DND-41 (cell line): ENCODE measurements at regions not wholly inside any gene's neighbourhood (a gene's known extent, or its start where the extent isn't known, plus 50 kb on each side); places are given as distances from the start of the nearest gene placed in this dataset.

ENCODE experiments used
- ATAC-seq: fragments of 200-7000 bp; cut with Tn5 transposase; 3 replicates; pipeline ENCODE4 v1.9.1; 2021; ENCODE audit warnings: low read depth; ENCODE audit not compliant: insufficient read depth
- DNase-seq: peaks from one replicate; pipeline ENCODE4 v3.0.0-alpha.2; 2020
- H2AFZ ChIP-seq: 2 replicates; pipeline ENCODE4 v1.6.0; 2012; ENCODE audit warnings: low read depth, low read length
- H3K27ac ChIP-seq: 2 replicates; pipeline ENCODE4 v1.5.1; 2012; ENCODE audit warnings: low read length, inconsistent platforms
- H3K27me3 ChIP-seq: fragments of 200-600 bp; sonication (generic); 2 replicates; pipeline ENCODE4 v1.6.0; 2012; ENCODE audit warnings: low read length, mild to moderate bottlenecking, inconsistent platforms; ENCODE audit not compliant: insufficient read depth, poor library complexity
- H3K36me3 ChIP-seq: 2 replicates; pipeline ENCODE4 v1.5.1; 2012; ENCODE audit warnings: low read length, inconsistent platforms; ENCODE audit not compliant: insufficient read depth
- H3K4me1 ChIP-seq: 2 replicates; pipeline ENCODE4 v1.5.1; 2012; ENCODE audit warnings: mild to moderate bottlenecking, low read length; ENCODE audit not compliant: insufficient read depth
- H3K4me2 ChIP-seq: 2 replicates; pipeline ENCODE4 v1.6.0; 2012; ENCODE audit warnings: mild to moderate bottlenecking, moderate library complexity, low read length, inconsistent platforms; ENCODE audit not compliant: insufficient read depth
- H3K4me3 ChIP-seq, 2 experiments: fragments of 200-600 bp in 1 of 2; shearing (Covaris generic) in 1 of 2; 2 replicates each; pipeline ENCODE4 v1.5.1; 2012 to 2016; ENCODE audit warnings: inconsistent platforms in 2 of 2, low read length in 2 of 2, mild to moderate bottlenecking in 2 of 2, low read depth in 1 of 2, moderate library complexity in 1 of 2
- H3K79me2 ChIP-seq: 2 replicates; pipeline ENCODE4 v1.6.0; 2012; ENCODE audit warnings: low read length, inconsistent platforms; ENCODE audit not compliant: insufficient read depth
- H3K9ac ChIP-seq: 2 replicates; pipeline ENCODE4 v1.6.0; 2012; ENCODE audit warnings: low read depth, mild to moderate bottlenecking, inconsistent platforms, low read length, moderate library complexity
- H3K9me3 ChIP-seq: 2 replicates; pipeline ENCODE4 v1.5.1; 2012; ENCODE audit warnings: low read length, moderate library complexity, mild to moderate bottlenecking, inconsistent platforms; ENCODE audit not compliant: insufficient read depth, severe bottlenecking
- H4K20me1 ChIP-seq: 2 replicates; pipeline ENCODE4 v1.6.0; 2012; ENCODE audit warnings: low read length; ENCODE audit not compliant: insufficient read depth
- EZH2 ChIP-seq: IDR thresholded peaks from 3 replicates; pipeline ENCODE4 v1.6.1; 2012; ENCODE audit warnings: borderline replicate concordance, low read depth, mild to moderate bottlenecking, moderate library complexity, low read length, inconsistent platforms; ENCODE audit not compliant: severe bottlenecking
- TF ChIP-seq, protein P1 (sequence below): IDR thresholded peaks from 2 replicates; pipeline ENCODE4 v1.5.1; 2012; ENCODE audit warnings: borderline replicate concordance, low read length, moderate library complexity, mild to moderate bottlenecking; ENCODE audit not compliant: poor library complexity, severe bottlenecking; ENCODE audit errors: extremely low read depth

DNA sequence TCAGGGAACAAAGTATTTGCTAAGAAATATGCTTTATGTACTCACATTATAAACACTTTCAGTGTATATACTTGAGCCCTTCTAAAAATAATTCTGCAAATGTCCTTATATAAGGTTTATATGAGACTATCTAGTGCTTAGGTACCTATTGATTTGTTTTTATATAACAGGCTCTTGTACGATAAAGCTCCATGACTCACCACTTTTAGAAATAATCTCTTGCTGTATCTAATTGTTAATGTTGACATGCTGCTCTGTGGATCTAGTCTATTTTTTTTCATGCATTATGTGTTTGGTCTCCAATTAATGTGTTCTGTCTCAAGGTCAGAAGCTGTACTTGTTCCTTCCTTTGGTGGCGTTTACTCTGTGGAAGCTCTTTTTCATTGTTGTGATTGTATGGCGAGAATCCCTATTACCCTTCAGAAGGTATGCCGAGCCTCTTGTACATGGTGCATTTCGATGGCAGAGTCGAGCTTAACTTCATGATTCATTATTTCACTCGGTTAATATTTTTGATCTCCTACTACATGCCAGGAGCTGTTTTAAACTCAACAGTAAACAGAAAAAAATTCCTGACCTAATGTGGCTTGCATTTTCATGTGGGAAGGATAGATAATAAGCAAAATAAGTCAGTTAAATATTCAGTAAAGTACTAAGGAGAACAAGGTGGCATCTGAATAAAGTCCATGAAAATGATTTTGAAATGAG lies 361.6 kb downstream of the COG6 start:
- DNase-seq (no peak), ATAC-seq (no peak)
- no peak overlapping the region for H3K4me3 ChIP-seq
- no peaks in the 10 kb centered on the region for H3K79me2 ChIP-seq
- no peak overlapping the region for H2AFZ ChIP-seq
- H3K27me3 ChIP-seq: peaks cover 2% of the 10 kb centered on the region
- no peak overlapping the region for H3K27ac ChIP-seq
- TF ChIP-seq, protein P1, sequence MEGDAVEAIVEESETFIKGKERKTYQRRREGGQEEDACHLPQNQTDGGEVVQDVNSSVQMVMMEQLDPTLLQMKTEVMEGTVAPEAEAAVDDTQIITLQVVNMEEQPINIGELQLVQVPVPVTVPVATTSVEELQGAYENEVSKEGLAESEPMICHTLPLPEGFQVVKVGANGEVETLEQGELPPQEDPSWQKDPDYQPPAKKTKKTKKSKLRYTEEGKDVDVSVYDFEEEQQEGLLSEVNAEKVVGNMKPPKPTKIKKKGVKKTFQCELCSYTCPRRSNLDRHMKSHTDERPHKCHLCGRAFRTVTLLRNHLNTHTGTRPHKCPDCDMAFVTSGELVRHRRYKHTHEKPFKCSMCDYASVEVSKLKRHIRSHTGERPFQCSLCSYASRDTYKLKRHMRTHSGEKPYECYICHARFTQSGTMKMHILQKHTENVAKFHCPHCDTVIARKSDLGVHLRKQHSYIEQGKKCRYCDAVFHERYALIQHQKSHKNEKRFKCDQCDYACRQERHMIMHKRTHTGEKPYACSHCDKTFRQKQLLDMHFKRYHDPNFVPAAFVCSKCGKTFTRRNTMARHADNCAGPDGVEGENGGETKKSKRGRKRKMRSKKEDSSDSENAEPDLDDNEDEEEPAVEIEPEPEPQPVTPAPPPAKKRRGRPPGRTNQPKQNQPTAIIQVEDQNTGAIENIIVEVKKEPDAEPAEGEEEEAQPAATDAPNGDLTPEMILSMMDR: no peak
- no peak for TF ChIP-seq EZH2
- H3K9ac ChIP-seq: no peak overlapping the region
- no peak overlapping the region for H3K4me2 ChIP-seq
- no peaks in the 10 kb centered on the region for H3K36me3 ChIP-seq
- H3K9me3 ChIP-seq: no peaks in the 10 kb centered on the region
- no peaks in the 10 kb centered on the region for H3K4me1 ChIP-seq
- no peaks in the 10 kb centered on the region for H4K20me1 ChIP-seq

DNA sequence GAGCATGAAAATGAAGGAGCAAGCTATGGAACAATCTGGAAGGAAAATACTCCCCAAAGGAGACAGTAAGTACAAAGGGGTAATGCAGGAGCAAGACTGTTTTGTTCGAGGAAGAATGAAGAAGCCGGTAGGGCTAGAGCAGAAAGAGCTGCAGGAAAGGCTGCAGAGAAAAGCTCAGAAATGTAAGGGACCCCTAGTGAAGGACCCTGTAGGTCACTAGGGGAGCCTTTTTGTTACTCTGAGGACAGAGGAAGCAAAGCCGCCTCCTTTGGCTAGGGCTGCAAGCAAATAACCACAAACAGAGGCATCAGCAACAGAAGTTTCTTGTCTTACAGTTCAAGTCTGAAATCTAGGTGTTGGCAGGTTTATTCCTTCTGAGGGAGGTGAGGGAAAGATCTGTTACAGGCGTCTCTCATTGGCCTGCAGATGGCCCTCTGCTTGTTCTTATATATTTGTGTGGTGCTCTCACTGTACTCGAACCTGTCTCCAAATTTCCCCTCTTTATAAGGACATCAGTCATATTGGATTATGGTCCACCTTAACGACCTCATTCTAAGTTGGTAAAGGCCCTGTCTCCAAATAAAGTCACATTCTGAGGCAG lies 362.3 kb downstream of the COG6 start:
- Histone ChIP-seq H3K4me1 (no peaks in the 10 kb centered on the region), H3K36me3 (no peaks in the 10 kb centered on the region), H3K4me3 (no peak overlapping the region), H3K27me3 (peaks cover 2% of the 10 kb centered on the region), H3K9me3 (no peaks in the 10 kb centered on the region), H3K27ac (no peak overlapping the region), H3K9ac (no peak overlapping the region), H2AFZ (no peak overlapping the region), H3K79me2 (no peaks in the 10 kb centered on the region), H4K20me1 (no peaks in the 10 kb centered on the region), H3K4me2 (no peak overlapping the region)
- TF ChIP-seq, protein P1: no peak
- no peak for TF ChIP-seq EZH2
- DNase-seq: no peak
- ATAC-seq: no peak

DNA sequence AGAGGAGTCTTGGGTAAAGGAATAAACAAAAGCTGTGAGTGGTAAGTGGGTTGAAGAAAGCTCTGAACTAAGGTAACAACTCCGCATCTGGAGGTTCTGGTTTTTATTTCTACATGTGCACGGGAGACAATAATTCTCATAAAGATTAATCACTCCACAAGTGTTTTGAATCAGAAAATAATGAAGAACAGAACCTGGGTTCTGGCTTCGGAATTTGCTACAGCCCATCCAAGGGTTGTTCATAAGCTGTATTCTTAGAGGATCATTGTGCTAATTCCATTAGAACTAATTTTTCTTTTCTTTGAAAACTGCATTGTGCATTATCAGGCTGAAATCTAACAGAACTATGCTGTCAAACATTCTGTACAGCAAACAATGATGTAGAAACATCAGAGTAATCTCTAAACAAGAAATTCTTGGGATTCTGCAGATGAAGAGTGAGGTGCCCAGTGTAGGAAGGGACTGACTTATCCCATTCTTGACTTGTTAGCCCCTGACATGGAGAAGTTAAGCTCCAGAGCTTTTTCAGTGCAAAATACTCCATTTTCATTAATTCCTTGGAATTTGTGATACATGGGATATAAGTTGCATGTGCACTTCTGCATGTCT lies 368.2 kb downstream of the COG6 start:
- ATAC-seq (no peak), DNase-seq (no peak)
- Histone ChIP-seq H3K9me3 (no peaks in the 10 kb centered on the region), H3K4me1 (no peaks in the 10 kb centered on the region), H3K79me2 (no peaks in the 10 kb centered on the region), H4K20me1 (no peaks in the 10 kb centered on the region), H3K4me3 (no peak overlapping the region), H3K4me2 (no peak overlapping the region), H2AFZ (no peak overlapping the region), H3K27me3 (peaks cover 4% of the 10 kb centered on the region), H3K36me3 (no peaks in the 10 kb centered on the region), H3K9ac (no peak overlapping the region), H3K27ac (no peak overlapping the region)
- TF ChIP-seq, protein P1: no peak
